HepG2 (cell line): ENCODE measurements at regions not wholly inside any gene's neighbourhood (a gene's known extent, or its start where the extent isn't known, plus 50 kb on each side); places are given as distances from the start of the nearest gene placed in this dataset.

Source experiments
- CTCF ChIP-seq: sonication (generic); formaldehyde crosslinking; IDR thresholded peaks from 2 replicates; pipeline ENCODE4 v1.5.0; 2020; ENCODE audit warnings: mild to moderate bottlenecking, missing genetic modification reagents, moderate library complexity
- EP300 ChIP-seq, 3 experiments: sonication (generic) in 1 of 3; formaldehyde crosslinking in 1 of 3; IDR thresholded peaks; 2 replicates each; pipeline versions ENCODE4 v1.5.1 to v1.6.1; 2011 to 2020; ENCODE audit warnings: low read depth in 2 of 3, low read length in 2 of 3, borderline replicate concordance in 1 of 3, improper control_type of control experiment in 1 of 3, mild to moderate bottlenecking in 1 of 3, missing genetic modification reagents in 1 of 3, moderate library complexity in 1 of 3
- MTA3 ChIP-seq: sonication (generic); formaldehyde crosslinking; IDR thresholded peaks from 2 replicates; pipeline ENCODE4 v1.4.0; 2020; ENCODE audit warnings: missing genetic modification reagents
- NR2F6 ChIP-seq, 2 experiments: IDR thresholded peaks; 2 replicates each; pipeline ENCODE4 v1.6.1; 2016; ENCODE audit warnings: antibody characterized with exemption in 1 of 2, mild to moderate bottlenecking in 1 of 2
- SETDB1 ChIP-seq: sonication (generic); formaldehyde crosslinking; IDR thresholded peaks from 2 replicates; pipeline ENCODE4 v1.5.1; 2020; ENCODE audit warnings: missing genetic modification reagents, mild to moderate bottlenecking, borderline replicate concordance
- SNAI1 ChIP-seq: sonication (generic); formaldehyde crosslinking; IDR thresholded peaks from 2 replicates; pipeline ENCODE4 v1.5.0; 2020; ENCODE audit warnings: mild to moderate bottlenecking, missing genetic modification reagents, borderline replicate concordance
- SSRP1 ChIP-seq: IDR thresholded peaks from 2 replicates; pipeline ENCODE4 v1.6.1; 2016; ENCODE audit warnings: control low read depth
- TAF1 ChIP-seq: sonication (generic); formaldehyde crosslinking; IDR thresholded peaks from 2 replicates; pipeline ENCODE4 v1.4.0; 2020; ENCODE audit warnings: missing genetic modification reagents
- ZNF720 ChIP-seq: sonication (generic); formaldehyde crosslinking; IDR thresholded peaks from 2 replicates; pipeline ENCODE4 v1.4.0; 2020; ENCODE audit warnings: missing genetic modification reagents
- ZZZ3 ChIP-seq: sonication (generic); formaldehyde crosslinking; IDR thresholded peaks from 2 replicates; pipeline ENCODE4 v1.4.0; 2020; ENCODE audit warnings: missing genetic modification reagents, mild to moderate bottlenecking, borderline replicate concordance

GRCh38 chr4:129808242-129808641, 712.3 kb downstream of the C4orf33 start:
- TF ChIP-seq SSRP1 (no peak), ZZZ3 (CRISPR knock-in tag) (no peak), SNAI1 (CRISPR knock-in tag) (no peak), CTCF (CRISPR knock-in tag) (no peak), SETDB1 (CRISPR knock-in tag) (no peak), ZNF720 (CRISPR knock-in tag) (no peak), EP300 (IDR thresholded peaks at IDR 0.05; ENCODE audit: low read depth in 2 of 2, low read length in 2 of 2) (no peak), EP300 (CRISPR knock-in tag; IDR thresholded peaks at IDR 0.05; ENCODE audit: borderline replicate concordance) (no peak), TAF1 (CRISPR knock-in tag) (no peak), MTA3 (CRISPR knock-in tag) (no peak), NR2F6 (IDR thresholded peaks at IDR 0.05) (no peak), NR2F6 (CRISPR knock-in tag; IDR thresholded peaks at IDR 0.05) (no peak)
